ENCODE measurements at regions not wholly inside any gene's neighbourhood (a gene's known extent, or its start where the extent isn't known, plus 50 kb on each side); places are given as distances from the start of the nearest gene placed in this dataset.
"Not testable (repeated sequence)": the region's sequence is repeated elsewhere in the genome, so short reads cannot be mapped to it uniquely, and the experiment has no call there.

DNA sequence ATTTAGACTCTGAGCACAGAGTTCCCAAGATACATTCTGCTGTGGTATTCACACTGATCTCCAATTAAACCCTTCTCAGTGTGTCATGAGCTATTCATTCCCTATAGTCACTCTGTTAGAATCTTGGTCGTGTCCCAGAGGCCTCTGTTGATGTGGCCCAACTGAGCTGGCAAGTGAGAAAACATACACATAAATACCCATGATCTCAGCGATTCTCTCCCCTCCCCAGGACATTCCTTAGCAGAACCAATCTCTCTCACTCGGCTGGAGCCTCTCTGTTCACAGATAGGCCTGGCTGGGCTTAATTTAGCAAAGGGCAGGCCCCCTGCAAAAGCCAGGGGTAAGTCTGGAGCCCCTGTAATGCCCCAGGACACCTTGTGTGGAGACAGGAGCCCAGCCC, 130.8 kb upstream of the NBPF26 start:
- TF ChIP-seq, protein P1, sequence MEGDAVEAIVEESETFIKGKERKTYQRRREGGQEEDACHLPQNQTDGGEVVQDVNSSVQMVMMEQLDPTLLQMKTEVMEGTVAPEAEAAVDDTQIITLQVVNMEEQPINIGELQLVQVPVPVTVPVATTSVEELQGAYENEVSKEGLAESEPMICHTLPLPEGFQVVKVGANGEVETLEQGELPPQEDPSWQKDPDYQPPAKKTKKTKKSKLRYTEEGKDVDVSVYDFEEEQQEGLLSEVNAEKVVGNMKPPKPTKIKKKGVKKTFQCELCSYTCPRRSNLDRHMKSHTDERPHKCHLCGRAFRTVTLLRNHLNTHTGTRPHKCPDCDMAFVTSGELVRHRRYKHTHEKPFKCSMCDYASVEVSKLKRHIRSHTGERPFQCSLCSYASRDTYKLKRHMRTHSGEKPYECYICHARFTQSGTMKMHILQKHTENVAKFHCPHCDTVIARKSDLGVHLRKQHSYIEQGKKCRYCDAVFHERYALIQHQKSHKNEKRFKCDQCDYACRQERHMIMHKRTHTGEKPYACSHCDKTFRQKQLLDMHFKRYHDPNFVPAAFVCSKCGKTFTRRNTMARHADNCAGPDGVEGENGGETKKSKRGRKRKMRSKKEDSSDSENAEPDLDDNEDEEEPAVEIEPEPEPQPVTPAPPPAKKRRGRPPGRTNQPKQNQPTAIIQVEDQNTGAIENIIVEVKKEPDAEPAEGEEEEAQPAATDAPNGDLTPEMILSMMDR (IDR thresholded peaks at IDR 0.05), result not testable (repeated sequence)
- not testable (repeated sequence) for TF ChIP-seq POLR2A (IDR thresholded peaks at IDR 0.05)
